ENCODE measurements at regions not wholly inside any gene's neighbourhood (a gene's known extent, or its start where the extent isn't known, plus 50 kb on each side); places are given as distances from the start of the nearest gene placed in this dataset.

GRCh38 chr1:68551459-68551858 lies 54.6 kb upstream of the DEPDC1 start:
- no peak for DNase-seq

- DNase-seq = no peak
These were observed 61.6 kb upstream of the DEPDC1 start for GRCh38 chr1:68558321-68559026.

- no peak for DNase-seq
These were observed 69.0 kb upstream of the DEPDC1 start for GRCh38 chr1:68565923-68566322.

- no peak for DNase-seq
These were observed 74.0 kb upstream of the DEPDC1 start for GRCh38 chr1:68570871-68571270.

GRCh38 chr1:68571454-68572235 lies 74.8 kb upstream of the DEPDC1 start:
- no peak for DNase-seq

GRCh38 chr1:68585351-68585750 lies 88.5 kb upstream of the DEPDC1 start:
- no peak for DNase-seq

GRCh38 chr1:68586766-68587165 lies 89.9 kb upstream of the DEPDC1 start:
- no peak for DNase-seq

- DNase-seq = no peak
These were observed 91.4 kb upstream of the DEPDC1 start for GRCh38 chr1:68588304-68588703.

- DNase-seq = no peak
These were observed 93.6 kb upstream of the DEPDC1 start for GRCh38 chr1:68590473-68590872.

- no peak for DNase-seq
These were observed 98.0 kb upstream of the DEPDC1 start for GRCh38 chr1:68594851-68595250.

- peak; percentile 26 for DNase-seq
These were observed 103.3 kb upstream of the DEPDC1 start for GRCh38 chr1:68600049-68600661.

GRCh38 chr1:68608289-68608688 lies 111.4 kb upstream of the DEPDC1 start:
- no peak for DNase-seq

GRCh38 chr1:68615312-68615711 lies 118.4 kb upstream of the DEPDC1 start:
- DNase-seq = no peak

- DNase-seq = no peak
These were observed 121.1 kb upstream of the DEPDC1 start for GRCh38 chr1:68617942-68618341.

- no peak for DNase-seq
These were observed 123.7 kb upstream of the DEPDC1 start for GRCh38 chr1:68620571-68620970.

- no peak for DNase-seq
These were observed 126.8 kb upstream of the DEPDC1 start for GRCh38 chr1:68623700-68624099.

GRCh38 chr1:68624233-68624632 lies 127.4 kb upstream of the DEPDC1 start:
- no peak for DNase-seq

GRCh38 chr1:68625624-68626023 lies 128.7 kb upstream of the DEPDC1 start:
- DNase-seq = no peak

- DNase-seq = peak; percentile 9
These were observed 136.4 kb upstream of the DEPDC1 start for GRCh38 chr1:68633141-68633919.

GRCh38 chr1:68644504-68644903 lies 147.6 kb upstream of the DEPDC1 start:
- no peak for DNase-seq

- DNase-seq = no peak
These were observed 154.2 kb upstream of the DEPDC1 start for GRCh38 chr1:68651115-68651514.

GRCh38 chr1:68653882-68654281 lies 157.0 kb upstream of the DEPDC1 start:
- DNase-seq = no peak

- DNase-seq = no peak
These were observed 176.9 kb upstream of the DEPDC1 start for GRCh38 chr1:68673771-68674170.
